Mucosa of descending colon (tissue), 3 donors: ENCODE measurements at regions not wholly inside any gene's neighbourhood (a gene's known extent, or its start where the extent isn't known, plus 50 kb on each side); places are given as distances from the start of the nearest gene placed in this dataset.
"Not testable (repeated sequence)": the region's sequence is repeated elsewhere in the genome, so short reads cannot be mapped to it uniquely, and the experiment has no call there.

Source experiments
- ATAC-seq: fragments of 200-7000 bp; cut with Tn5 transposase; one replicate; pipeline ENCODE4 v1.9.1; 2020; ENCODE audit warnings: mild to moderate bottlenecking, moderate library complexity
- DNase-seq, 3 donors: peaks; one replicate each; pipeline ENCODE4 v3.0.0-alpha.2; 2020
- H3K36me3 ChIP-seq: fragments of 200-600 bp; one replicate; pipeline ENCODE4 v1.8.0; 2021; ENCODE audit warnings: low read depth, mild to moderate bottlenecking
- H3K4me1 ChIP-seq: fragments of 200-600 bp; one replicate; pipeline ENCODE4 v1.8.0; 2021; ENCODE audit warnings: low read depth, mild to moderate bottlenecking
- H3K4me3 ChIP-seq: fragments of 200-600 bp; one replicate; pipeline ENCODE4 v1.8.0; 2021; ENCODE audit warnings: mild to moderate bottlenecking
- H3K9me3 ChIP-seq: fragments of 200-600 bp; one replicate; pipeline ENCODE4 v1.8.0; 2021; ENCODE audit warnings: mild to moderate bottlenecking
- CTCF ChIP-seq: fragments of 200-600 bp; IDR thresholded peaks from one replicate; pipeline ENCODE4 v1.8.0; 2022; ENCODE audit warnings: antibody characterized with exemption, mild to moderate bottlenecking
- intact Hi-C, 2 donors: fragments of 100-400 bp; cut with DNase I in 1 of 2; cut with micrococcal nuclease in 1 of 2; formaldehyde crosslinking; loops; one replicate each; pipeline versions ENCODE4 v1.11.0 to v1.11.1; 2022; cut with DNase I, micrococcal nuclease
- donor health status: DM: no; HTN: no; CAD: no; lungs with moderate emphysema.
- donor health status: DM: no; HTN: no; CAD: no.
- donor health status: DM: no; HTN: yes; CAD: no.

- no peaks in the 10 kb centered on the region for H3K36me3 ChIP-seq
- intact Hi-C loops, result no loop called here
- peaks cover 19% of the 10 kb centered on the region for H3K4me1 ChIP-seq
- TF ChIP-seq CTCF, result no peak
- ATAC-seq (peak; percentile 42), DNase-seq (peak; percentile 35 to 64 (median 49))
- no peaks in the 10 kb centered on the region for H3K9me3 ChIP-seq
- H3K4me3 ChIP-seq, result no peak overlapping the region
Observed at GRCh38 chr15:38129531-38130204, 123.0 kb upstream of the SPRED1 start.

- H3K36me3 ChIP-seq, result no peaks in the 10 kb centered on the region
- H3K4me1 ChIP-seq, result peaks cover 19% of the 10 kb centered on the region
- DNase-seq, result no peak
- no peaks in the 10 kb centered on the region for H3K9me3 ChIP-seq
- ATAC-seq, result no peak
- H3K4me3 ChIP-seq, result no peak overlapping the region
- no peak for TF ChIP-seq CTCF
- intact Hi-C loops, result no loop called here
Observed at GRCh38 chr15:38130205-38130567, 122.5 kb upstream of the SPRED1 start.

GRCh38 chr15:38130740-38131498 is 121.7 kb upstream of the SPRED1 start:
- peaks cover 19% of the 10 kb centered on the region for H3K4me1 ChIP-seq
- DNase-seq (peak; percentile 54 to 79 (median 63)), ATAC-seq (peak; percentile 21)
- H3K9me3 ChIP-seq, result no peaks in the 10 kb centered on the region
- no peak overlapping the region for H3K4me3 ChIP-seq
- no peak for TF ChIP-seq CTCF
- intact Hi-C loops, result no loop called here
- no peaks in the 10 kb centered on the region for H3K36me3 ChIP-seq

GRCh38 chr15:38134252-38134651 is 118.4 kb upstream of the SPRED1 start:
- ATAC-seq (no peak), DNase-seq (no peak)
- TF ChIP-seq CTCF, result no peak
- intact Hi-C loops, result no loop called here
- Histone ChIP-seq H3K4me1 (peaks cover under 1% of the 10 kb centered on the region), H3K9me3 (no peaks in the 10 kb centered on the region), H3K4me3 (no peak overlapping the region), H3K36me3 (no peaks in the 10 kb centered on the region)

- H3K4me1 ChIP-seq, ATAC-seq, H3K4me3 ChIP-seq, intact Hi-C loops, DNase-seq, H3K9me3 ChIP-seq, H3K36me3 ChIP-seq: not testable (repeated sequence)
Observed at GRCh38 chr15:38142195-38142594, 110.4 kb upstream of the SPRED1 start.

GRCh38 chr15:38144921-38145320 is 107.7 kb upstream of the SPRED1 start:
- H3K4me3 ChIP-seq, result no peak overlapping the region
- DNase-seq (no peak), ATAC-seq (no peak)
- no peak for TF ChIP-seq CTCF
- H3K9me3 ChIP-seq, result no peaks in the 10 kb centered on the region
- H3K4me1 ChIP-seq, result no peaks in the 10 kb centered on the region
- no peaks in the 10 kb centered on the region for H3K36me3 ChIP-seq
- intact Hi-C loops, result no loop called here
